Right renal pelvis (tissue), 4 donors: ENCODE measurements at regions not wholly inside any gene's neighbourhood (a gene's known extent, or its start where the extent isn't known, plus 50 kb on each side); places are given as distances from the start of the nearest gene placed in this dataset.
"Not testable (repeated sequence)": the region's sequence is repeated elsewhere in the genome, so short reads cannot be mapped to it uniquely, and the experiment has no call there.

ENCODE experiments used
- DNase-seq, 4 donors: peaks; one replicate each; pipeline ENCODE4 v3.0.0-alpha.2; 2013; ENCODE audit warnings: low read depth in 4 of 4, low spot score in 3 of 4, missing footprints in 1 of 4

DNA sequence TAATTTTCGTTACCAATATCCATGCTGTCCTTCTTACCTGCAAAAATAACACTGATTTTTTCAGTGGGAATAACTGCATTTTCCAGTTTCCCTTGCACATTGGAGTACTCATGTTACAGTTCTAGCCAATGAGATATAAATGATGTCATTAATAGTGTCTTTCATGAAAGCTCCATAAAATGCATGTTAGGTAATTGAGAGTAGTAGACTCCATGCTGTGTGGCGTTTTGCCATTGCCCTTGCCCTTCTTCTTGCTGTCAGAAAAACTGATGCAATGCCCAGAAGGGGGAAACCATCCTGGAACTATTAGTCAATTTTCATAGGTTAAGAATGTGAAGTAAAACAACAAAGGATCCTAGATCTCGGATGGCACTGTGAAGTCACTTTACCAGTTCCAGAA lies 1765.3 kb downstream of the EFNA5 start:
- DNase-seq: no peak

DNA sequence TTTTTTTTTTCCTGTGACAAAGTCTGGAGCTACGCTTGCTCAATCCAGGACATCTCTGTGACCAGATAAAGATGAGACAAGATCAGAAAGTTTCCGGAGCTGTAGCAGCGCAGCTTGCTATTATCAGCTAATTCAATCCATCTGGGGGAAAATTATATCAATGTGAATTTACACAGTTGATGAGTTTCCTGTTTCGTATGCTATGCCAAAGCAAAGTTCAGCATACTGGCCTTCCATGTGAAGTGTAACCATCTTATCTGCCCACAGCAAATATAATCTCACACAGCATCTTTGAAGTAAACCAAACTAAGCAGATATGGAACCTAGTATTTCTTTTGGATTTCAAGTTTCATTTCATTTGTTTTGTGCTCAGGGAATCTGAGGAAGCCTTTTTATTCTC lies 1767.7 kb downstream of the EFNA5 start:
- DNase-seq: no peak

DNA sequence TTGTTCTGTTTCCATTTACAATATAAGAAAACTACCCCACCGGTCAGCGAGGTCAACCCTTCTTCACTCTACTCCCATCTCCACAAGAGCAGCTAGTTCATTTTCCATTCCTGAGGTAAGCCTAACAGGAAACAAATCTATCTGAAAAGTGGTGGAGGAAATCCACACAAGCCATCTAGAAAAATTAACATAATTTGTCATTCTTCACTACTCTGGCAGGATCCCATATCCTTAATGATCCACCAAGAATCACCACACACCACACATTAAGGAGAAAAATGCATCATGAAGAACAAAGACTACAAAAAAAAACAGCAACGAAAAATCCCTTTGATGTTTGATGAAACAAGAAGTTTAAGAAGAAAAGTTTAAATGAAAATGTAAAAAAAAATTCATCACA lies 1771.0 kb downstream of the EFNA5 start:
- DNase-seq: no peak

DNA sequence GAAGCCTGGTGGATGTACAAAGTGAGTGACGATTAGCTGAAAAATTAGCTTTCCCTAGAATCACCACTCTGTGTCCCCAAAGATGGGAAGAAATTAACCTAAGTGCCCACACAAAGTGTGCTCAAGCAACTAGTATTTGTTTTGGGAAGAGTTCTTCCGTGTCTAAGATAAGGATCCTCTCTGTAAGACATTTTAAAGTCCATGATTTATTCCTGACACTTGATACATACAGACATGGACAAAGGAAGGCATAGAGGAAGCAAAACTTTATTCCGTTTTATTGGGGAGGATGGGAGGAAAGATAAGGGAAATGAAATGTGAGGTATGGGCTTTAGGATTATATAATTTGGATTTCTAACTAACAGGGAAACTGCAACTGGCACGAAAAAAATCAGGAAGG lies 1772.6 kb downstream of the EFNA5 start:
- DNase-seq: peak in 1 of 4 donors; percentile 12

DNA sequence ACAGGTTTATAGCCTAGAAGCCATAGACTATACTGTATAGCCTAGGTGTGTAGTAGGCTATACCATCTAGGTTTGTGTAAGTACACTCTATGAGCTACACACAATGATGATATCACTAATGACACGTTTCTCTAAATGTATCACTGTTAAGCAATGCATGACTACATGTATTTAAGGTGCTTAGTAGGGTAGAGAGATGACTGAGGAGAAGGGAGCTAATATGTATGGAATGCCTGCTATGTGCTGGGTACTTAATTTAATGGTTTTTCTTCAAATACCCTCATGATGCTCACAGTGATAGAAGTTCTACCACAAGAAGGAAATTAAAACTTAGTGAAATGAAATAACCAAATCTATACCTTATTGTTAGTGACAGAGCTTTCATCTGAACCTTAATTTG lies 1785.5 kb downstream of the EFNA5 start:
- no peak for DNase-seq

DNA sequence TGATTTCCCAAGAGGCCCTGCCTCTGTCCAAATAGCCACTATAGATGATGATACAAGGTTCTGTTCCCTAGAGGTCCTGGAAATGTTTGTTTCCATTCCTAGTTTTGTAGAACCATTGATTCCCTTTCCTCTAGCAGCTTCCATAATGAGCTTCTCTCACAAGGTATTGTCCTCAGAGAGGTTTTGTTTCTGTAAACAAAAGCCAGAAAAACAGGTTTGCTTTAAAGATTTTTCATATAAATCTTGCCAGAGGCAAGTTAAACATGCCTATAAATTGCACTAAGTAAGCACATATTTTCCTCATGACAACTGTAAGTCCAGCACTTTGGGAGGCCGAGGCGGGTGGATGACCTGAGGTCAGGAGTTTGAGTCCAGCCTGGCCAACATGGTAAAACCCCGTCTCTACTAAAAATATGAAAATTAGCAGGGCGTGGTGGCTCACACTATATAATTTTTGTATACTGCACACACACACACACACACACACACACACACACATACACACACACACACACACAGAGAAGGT lies 1787.7 kb downstream of the EFNA5 start:
- DNase-seq: no peak

DNA sequence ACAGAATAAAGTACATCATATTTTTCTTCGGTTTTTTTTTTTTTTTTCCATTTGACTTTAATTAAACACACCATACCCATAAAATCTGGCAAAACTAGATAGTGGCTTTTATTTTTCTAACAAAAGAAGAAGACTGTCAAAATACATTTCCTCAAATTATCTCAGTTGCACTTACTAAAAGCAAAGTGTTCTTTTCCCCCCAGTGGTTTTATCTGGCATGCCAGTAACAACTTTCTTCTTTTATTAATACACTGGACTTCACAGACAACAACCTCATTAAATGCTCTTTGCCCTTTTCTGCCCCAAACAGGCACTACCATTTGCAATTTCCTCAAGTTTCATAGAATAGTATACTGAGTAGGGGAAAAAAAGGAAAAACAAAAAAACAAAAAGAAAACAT lies 1792.3 kb downstream of the EFNA5 start:
- no peak for DNase-seq

DNA sequence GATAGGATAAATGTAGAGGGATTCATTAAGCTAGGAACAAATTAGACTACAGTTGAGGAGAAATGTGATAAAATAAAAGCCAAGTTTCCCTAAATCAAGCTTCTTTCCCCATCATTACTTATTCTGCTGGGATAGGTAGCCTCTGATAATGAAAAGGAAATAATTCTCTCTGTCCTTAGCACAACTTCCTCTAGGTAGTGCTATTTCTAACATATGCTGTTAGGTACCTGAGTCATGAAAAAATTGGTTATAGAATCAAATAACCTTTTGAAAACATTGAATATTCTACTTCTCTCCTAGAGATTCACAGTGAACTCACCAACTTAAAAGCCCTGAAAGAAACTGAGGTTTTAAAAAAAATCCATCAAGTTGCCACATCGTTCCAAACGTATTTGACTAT lies 1793.1 kb downstream of the EFNA5 start:
- DNase-seq: no peak

DNA sequence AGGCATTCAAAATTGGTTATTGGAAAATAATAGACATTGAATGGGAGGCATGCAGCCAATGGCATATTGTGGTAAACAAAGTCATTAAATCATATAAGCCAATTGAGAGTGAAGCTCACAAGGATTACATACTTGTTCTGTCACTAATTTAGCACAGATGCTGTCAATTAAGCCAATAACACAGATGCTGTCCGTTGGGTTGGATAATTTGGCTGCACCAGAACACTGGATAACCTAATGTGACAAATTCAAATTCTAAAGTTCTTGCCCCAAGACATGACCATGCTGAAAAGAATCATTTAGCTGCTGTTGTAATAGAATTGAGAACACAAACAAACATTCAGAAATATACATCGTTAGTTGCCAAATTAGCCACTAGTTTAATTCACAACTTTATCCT lies 1796.4 kb downstream of the EFNA5 start:
- DNase-seq: no peak

DNA sequence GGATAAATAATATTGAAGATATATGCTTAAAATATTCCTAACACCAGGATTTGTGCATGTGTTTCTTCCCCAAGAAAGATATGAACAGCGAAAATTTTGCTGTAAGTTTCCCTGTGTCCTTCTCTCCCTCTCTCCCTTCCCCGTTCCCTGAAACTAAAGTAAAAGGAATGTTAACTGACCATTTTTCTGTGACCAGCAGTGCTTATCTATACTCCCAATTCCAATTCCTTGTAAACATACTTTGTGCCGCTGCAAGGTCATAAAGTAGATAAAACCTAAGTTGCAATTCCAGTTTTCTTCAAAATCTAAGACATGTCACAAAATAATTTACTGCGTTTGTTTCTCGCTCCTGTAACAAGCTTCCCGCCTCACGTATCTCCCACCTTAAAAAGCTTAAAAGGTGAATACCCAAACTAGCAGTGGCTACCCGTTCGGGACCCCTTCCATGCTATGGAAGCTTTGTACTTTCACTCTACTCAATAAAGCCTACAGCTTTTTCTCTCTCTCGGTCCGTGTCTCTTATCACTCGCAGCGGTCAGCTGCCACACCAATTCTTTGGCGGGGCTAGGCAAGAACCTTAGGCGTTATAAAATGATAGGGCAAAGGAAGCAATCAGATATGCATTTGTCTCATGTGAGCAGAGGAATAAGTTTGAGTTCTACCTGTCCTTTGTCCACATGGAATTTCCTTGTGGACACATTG lies 1798.0 kb downstream of the EFNA5 start:
- no peak for DNase-seq

DNA sequence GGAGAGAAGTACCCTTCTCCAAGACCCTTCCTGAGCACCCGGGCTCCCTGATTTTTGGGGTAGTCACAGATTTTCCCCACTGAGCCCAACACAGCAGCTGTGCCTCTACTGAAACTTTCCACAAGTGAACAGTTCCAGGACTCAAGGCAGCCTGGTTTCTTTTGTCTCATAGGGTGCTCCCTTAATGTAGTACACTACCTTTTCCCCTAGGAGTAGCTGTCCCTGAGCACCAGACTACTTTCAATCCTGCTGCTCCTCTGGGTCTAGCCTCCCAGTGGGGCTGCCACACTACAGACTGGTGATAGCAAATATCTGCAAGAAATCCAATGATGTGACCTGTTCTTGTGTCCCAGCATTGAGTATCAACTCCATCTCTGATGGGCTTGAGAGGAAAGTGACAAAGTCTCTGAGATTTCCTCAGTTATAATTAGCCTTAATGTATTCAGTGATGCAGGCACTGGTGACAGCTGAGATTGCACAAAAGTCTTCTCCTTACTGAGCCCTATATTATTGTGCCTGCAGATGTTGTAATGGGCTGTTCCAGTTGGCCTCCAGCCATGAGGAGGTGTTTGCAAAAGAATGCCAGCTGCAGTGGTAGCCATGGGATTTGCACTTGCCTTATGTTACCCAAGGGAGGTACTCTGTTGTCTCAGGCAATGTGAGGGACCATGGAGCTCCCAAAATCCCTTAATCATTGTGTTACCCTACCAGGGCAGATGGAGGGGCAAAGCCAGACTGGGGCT lies 1802.5 kb downstream of the EFNA5 start:
- no peak for DNase-seq

DNA sequence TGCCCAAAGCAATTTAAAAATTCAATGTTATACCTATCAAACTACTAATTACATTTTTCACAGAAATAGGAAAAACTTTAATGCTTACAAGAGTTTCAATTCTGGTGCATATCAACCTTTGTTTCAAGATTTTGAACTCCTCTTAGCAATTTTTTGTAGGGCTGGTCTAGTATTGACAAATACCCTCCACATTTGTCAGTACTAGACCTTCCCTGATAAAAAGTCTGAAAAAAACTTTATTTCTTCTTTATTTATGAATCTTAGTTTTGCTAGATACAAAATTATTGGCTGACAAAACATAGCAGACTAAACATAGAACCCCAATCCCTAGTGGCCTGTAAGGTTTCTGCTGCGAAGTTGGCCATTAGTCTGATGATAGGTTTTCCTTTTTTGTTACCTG lies 1804.9 kb downstream of the EFNA5 start:
- DNase-seq: no peak

DNA sequence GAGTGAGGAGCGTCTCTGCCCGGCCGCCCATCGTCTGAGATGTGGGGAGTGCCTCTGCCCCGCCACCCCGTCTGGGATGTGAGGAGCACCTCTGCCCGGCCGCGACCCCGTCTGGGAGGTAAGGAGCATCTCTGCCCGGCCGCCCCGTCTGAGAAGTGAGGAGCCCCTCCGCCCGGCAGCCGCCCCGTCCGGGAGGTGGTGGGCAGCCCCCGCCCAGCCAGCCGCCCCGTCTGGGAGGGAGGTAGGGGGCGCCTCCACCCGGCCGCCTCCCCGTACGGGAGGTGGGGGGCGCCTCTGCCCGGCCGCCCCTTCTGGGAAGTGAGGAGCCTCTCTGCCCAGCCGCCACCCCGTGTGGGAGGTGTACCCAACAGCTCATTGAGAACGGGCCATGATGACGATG lies 1811.4 kb downstream of the EFNA5 start:
- DNase-seq: not testable (repeated sequence)

DNA sequence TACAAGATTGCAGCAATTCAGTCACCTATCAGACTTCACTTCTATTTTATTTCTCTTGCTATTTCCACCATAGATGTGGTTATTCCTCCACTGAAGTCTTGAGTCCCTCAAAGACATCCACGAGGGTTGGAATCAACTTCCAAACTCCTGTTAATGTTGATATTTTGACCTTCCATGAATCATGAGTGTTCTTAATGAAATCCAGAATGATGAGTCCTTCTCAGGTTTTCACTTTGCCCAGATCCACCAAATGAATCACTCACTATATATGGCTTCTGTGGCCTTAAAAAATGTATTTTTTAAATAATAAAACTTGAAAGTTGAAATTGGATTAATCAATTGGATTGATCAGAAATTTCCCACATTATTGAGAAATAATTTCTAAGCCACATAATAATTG lies 1821.0 kb downstream of the EFNA5 start:
- DNase-seq: no peak

DNA sequence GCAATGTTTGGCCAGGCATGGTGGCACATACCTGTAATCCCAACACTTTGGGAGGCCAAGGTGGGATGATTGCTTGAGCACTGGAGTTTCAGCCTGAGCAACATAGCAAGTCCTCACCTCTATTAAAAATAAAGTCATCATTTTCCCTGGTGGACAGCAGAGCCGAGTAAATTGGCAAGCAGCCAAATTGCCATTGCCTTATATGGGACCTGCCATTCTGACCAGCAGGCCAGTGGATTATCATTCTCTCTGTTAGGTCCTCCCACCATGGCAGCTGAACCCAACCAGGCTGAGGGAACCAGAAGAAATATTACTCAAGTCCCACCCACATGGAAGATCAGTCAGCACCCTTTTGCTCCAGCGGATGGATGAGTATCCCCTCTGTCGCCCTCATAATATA lies 1829.9 kb downstream of the EFNA5 start:
- DNase-seq: no peak

DNA sequence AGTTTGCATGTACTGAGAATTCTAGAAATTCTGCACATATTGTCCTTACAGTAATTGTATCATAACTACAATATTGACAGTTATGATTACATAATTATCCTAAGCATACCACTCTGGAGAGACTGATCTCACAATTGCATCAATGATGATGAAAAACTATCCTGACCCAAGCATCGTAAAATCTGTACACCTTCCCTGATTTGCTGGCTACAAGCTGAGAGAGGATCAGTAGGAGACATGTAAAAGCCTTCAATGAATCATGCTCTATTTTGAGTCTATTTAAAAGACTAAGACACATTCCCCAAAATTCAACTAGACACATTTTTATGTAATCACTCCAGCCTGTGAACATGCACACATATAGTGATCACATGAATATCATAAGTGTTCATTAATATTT lies 1833.8 kb downstream of the EFNA5 start:
- no peak for DNase-seq

DNA sequence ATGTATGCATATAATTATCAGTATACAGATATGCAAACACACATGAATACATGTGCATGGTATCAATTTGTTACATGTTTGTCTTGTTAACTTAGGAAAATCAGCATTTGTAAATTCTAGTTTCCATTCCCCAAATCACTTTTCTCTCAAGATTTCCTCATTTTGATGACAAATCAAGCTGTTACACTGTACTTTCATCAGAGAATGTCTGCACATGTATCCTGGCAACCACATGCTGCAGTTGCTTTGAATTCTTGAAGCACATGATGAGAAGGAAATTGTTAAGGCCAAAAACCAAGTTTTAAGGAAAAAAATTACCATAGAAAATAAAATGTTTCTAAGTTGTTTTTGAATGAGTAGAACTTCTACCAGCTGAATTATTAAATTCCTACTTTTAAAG lies 1834.5 kb downstream of the EFNA5 start:
- DNase-seq: no peak

DNA sequence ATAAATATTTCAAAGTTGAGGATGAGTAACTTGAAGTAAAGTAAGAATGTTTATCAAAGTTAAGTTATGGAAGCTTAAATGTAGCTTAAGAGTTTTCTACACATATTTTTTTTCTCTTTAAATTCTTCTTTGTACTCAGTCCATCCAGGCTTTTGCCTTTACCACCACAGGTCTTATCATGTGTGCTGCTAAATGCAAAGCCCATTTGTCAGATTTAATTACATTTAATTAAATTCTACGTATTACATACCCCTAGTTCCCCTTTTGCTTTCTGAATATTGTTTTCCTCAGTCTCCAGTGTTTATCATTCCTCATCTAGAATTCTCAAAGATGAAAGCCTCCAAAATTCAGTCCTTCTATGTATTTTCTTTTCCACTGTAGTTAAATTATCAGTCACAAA lies 1841.9 kb downstream of the EFNA5 start:
- DNase-seq: no peak

DNA sequence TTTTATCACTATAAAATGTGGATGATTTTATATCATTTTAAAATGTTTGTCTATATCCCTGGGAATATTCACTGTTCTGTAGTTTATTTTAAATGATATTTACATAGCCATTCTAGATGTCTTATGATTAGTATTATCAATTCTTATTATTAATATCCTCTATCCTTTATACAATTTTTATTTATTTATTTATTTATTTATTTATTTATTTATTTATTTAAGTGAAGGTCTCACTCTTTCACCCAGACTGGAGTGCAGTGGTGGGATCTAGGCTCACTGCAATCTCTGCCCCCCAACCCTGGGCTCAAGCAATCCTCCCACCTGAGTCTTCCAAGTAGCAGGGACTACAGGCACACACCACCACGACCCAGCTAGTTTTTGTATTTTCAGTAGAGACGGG lies 1848.9 kb downstream of the EFNA5 start:
- DNase-seq: no peak

DNA sequence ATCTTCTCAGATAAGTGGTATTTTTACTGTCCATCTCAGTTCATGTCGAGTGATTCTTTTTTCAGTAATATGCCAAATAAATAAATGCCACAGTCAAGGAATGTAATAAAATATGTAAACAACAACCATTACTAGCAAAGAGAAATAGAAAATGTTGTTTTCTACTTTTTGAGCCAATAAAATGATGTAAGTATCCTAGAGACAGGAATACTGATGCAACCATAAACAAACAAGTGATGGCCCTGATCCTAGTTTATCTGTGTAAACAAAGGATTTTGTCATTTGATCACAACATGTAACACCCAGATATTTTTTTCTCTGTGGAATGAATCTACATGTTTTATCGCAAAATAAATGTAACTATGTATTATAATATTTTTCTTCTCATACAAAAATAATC lies 1852.8 kb downstream of the EFNA5 start:
- DNase-seq: no peak

DNA sequence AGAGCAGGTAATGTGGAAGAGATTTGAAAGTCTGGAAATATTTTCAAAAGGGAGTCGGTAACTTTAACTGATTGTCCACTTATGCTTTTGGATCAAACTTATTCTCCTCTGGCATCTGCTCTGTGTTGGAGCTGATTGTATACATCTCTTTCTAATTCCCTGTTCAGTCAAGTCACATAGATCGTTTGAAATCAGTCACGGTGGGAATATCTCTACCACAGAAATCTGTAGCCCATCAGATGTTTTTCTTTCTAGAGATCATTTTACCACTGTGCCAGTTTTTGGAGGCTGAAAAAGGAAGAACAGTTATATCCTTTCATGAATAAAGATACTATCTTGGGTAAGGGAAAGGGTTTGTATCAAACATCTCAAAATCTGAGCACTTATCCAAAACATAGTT lies 1853.3 kb downstream of the EFNA5 start:
- DNase-seq: no peak

DNA sequence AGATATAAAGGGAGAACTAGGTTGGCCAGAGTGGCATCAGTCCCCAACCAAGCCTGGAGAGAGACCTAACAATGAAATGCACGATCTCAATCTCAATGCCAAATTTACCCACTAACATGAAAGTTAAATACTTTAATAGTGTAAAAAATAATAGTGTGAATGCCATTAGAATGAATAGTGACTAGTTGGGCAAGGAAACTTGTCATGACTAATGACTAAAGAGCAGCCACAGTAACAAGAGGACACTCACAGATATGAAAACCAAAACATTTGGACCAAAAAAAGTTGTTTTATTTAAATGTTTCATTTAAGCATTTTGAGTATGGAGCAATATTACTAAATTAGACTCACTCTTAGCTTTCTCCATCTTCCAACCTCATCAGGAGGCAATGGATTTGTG lies 1853.8 kb downstream of the EFNA5 start:
- DNase-seq: no peak
